T-helper 17 cell (primary cell): ENCODE measurements at regions not wholly inside any gene's neighbourhood (a gene's known extent, or its start where the extent isn't known, plus 50 kb on each side); places are given as distances from the start of the nearest gene placed in this dataset.

Experiments
- ATAC-seq: fragments of 150-1000 bp; cut with Tn5 transposase; 2 replicates; pipeline ENCODE4 v1.10.0; 2021; ENCODE audit warnings: mild to moderate bottlenecking, moderate library complexity
- DNase-seq, 3 donors: peaks; one replicate each; pipeline versions ENCODE4 v3.0.0 to v3.0.0-alpha.2; 2020 to 2021
- H3K9me3 ChIP-seq: one replicate; pipeline ENCODE4 v1.7.0; 2013; ENCODE audit warnings: low read length, mild to moderate bottlenecking; ENCODE audit not compliant: control insufficient read depth, poor library complexity, severe bottlenecking
- H3K27ac Mint-ChIP-seq: one replicate; pipeline ENCODE4 v1.8.0; 2022; ENCODE audit warnings: mild to moderate bottlenecking, moderate library complexity, mixed read lengths
- H3K27me3 Mint-ChIP-seq: one replicate; pipeline ENCODE4 v1.8.0; 2022; ENCODE audit warnings: mixed read lengths
- H3K36me3 Mint-ChIP-seq: one replicate; pipeline ENCODE4 v1.8.0; 2022; ENCODE audit warnings: low read depth, mixed read lengths
- H3K4me1 Mint-ChIP-seq: one replicate; pipeline ENCODE4 v1.8.0; 2022; ENCODE audit warnings: mild to moderate bottlenecking, mixed read lengths
- H3K4me3 Mint-ChIP-seq: one replicate; pipeline ENCODE4 v1.8.0; 2022; ENCODE audit warnings: mild to moderate bottlenecking, moderate library complexity, mixed read lengths

GRCh38 chr22:44369916-44370801, 57.4 kb upstream of the SHISAL1 start:
- DNase-seq, result no peak
- peak overlapping the region; percentile 31 for H3K4me3 Mint-ChIP-seq
- H3K27ac Mint-ChIP-seq, result no peak overlapping the region
- ATAC-seq, result no peak
- peaks cover 9% of the 10 kb centered on the region for H3K27me3 Mint-ChIP-seq
- H3K9me3 ChIP-seq, result no peaks in the 10 kb centered on the region
- H3K4me1 Mint-ChIP-seq, result no peaks in the 10 kb centered on the region
- H3K36me3 Mint-ChIP-seq, result no peaks in the 10 kb centered on the region

- Mint-ChIP-seq H3K4me1 (no peaks in the 10 kb centered on the region), H3K36me3 (no peaks in the 10 kb centered on the region), H3K27me3 (peaks cover 9% of the 10 kb centered on the region), H3K27ac (no peak overlapping the region), H3K4me3 (no peak overlapping the region)
- no peaks in the 10 kb centered on the region for H3K9me3 ChIP-seq
- ATAC-seq, result no peak
- DNase-seq, result no peak
These were observed 56.5 kb upstream of the SHISAL1 start for GRCh38 chr22:44369293-44369661.

- Mint-ChIP-seq H3K4me3 (no peak overlapping the region), H3K4me1 (no peaks in the 10 kb centered on the region), H3K36me3 (no peaks in the 10 kb centered on the region), H3K27ac (no peak overlapping the region), H3K27me3 (peaks cover 9% of the 10 kb centered on the region)
- no peaks in the 10 kb centered on the region for H3K9me3 ChIP-seq
- ATAC-seq (no peak), DNase-seq (no peak)
These were observed 56.0 kb upstream of the SHISAL1 start for GRCh38 chr22:44368611-44369292.

DNA sequence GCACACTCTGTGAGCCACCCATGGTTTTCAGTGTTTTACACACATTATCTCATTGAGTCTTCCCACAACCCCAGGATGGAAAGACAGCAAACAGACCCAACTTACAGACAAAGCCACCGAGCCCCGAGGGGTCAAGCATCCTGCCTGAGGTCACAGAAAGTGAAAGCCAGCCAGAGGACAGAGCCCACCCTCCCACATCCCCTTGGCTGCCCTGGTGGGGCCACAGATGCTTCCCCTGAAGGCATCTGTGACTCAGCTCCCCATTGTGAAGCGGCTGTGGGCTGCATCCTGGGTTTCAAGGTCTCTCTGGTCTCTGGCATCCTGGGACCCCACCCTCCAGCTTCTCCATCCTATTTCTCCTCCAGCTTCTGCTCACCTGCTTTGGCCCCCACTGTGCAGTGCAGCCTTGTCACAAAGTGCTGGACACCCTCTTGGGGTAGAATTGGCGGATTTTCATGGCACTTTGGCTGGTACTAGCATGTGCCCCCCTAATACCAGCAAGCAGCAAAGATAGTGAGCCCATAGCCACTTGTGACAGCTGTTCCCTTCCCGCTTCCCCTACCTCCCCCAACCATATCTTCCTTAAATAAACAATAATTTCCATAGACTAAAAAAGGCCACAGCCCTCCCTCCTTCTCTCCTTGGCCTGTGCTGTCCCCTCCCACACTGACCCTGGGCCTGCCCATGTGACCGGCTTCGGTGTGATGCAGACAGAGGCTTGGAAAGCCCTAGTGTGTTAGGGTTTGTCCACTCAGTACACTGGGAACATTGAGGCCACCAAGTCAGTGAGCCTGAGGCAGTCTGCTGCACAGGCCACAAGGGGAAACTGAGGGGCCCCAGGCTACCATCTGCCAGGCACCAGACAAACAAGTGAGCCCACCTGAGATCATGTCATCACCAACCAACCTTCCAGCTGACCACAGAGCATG, 53.9 kb upstream of the SHISAL1 start:
- H3K4me1 Mint-ChIP-seq, result no peaks in the 10 kb centered on the region
- H3K27me3 Mint-ChIP-seq, result peaks cover 9% of the 10 kb centered on the region
- no peaks in the 10 kb centered on the region for H3K36me3 Mint-ChIP-seq
- DNase-seq (peak in 1 of 3 donors; percentile 2), ATAC-seq (no peak)
- H3K9me3 ChIP-seq, result no peaks in the 10 kb centered on the region
- no peak overlapping the region for H3K27ac Mint-ChIP-seq
- no peak overlapping the region for H3K4me3 Mint-ChIP-seq

GRCh38 chr22:44365832-44366231, 53.1 kb upstream of the SHISAL1 start:
- no peak overlapping the region for H3K4me3 Mint-ChIP-seq
- H3K27ac Mint-ChIP-seq, result no peak overlapping the region
- ATAC-seq (no peak), DNase-seq (no peak)
- no peaks in the 10 kb centered on the region for H3K36me3 Mint-ChIP-seq
- H3K27me3 Mint-ChIP-seq, result peaks cover 9% of the 10 kb centered on the region
- H3K4me1 Mint-ChIP-seq, result no peaks in the 10 kb centered on the region
- H3K9me3 ChIP-seq, result no peaks in the 10 kb centered on the region

GRCh38 chr22:44365191-44365590, 52.4 kb upstream of the SHISAL1 start:
- ATAC-seq, result no peak
- Mint-ChIP-seq H3K4me1 (no peaks in the 10 kb centered on the region), H3K27me3 (peaks cover 9% of the 10 kb centered on the region), H3K4me3 (no peak overlapping the region), H3K27ac (no peak overlapping the region), H3K36me3 (no peaks in the 10 kb centered on the region)
- no peaks in the 10 kb centered on the region for H3K9me3 ChIP-seq
- no peak for DNase-seq

- ATAC-seq (no peak), DNase-seq (no peak)
- Mint-ChIP-seq H3K27ac (no peak overlapping the region), H3K27me3 (peaks cover 12% of the 10 kb centered on the region), H3K36me3 (no peaks in the 10 kb centered on the region), H3K4me1 (no peaks in the 10 kb centered on the region), H3K4me3 (no peak overlapping the region)
- no peaks in the 10 kb centered on the region for H3K9me3 ChIP-seq
These were observed 52.0 kb upstream of the SHISAL1 start for GRCh38 chr22:44364751-44365130.

DNA sequence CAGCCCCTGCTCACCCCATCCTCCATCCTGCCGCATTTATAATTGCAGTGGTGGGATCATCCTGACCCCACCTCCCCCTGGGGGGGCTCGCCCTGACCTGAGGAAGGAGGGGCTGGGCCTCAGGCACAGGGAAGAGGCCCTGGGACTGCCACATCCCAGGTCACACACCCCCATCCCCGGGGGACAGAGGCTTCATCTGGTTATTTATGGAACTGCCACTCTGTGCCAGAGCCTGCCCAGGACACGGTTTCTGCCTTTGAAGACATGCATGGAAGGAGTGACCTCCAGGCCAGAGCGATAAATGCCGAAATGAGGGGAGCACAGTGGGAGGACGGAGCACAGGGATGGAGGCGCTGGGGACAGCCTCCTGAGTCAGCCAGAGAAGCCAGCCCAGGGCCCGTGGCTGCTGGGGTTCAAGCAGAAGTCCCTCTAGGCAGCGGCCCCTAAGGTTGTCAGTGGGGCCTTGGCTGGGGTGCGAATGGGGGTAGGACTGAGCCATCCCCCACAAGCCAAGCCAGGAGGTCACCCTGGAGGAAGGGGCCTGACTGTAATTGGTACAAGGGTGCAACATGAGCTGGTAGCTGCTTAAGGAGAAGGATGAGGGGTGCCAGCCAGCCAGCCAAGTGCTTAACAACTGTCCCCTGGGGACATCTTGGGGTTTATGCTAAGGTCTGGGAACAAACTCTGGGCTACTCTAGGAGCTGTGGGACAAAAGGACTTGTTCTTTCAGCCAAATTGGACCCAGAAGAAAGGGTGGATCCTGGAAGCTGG, 51.4 kb upstream of the SHISAL1 start:
- ATAC-seq (no peak), DNase-seq (no peak)
- Mint-ChIP-seq H3K36me3 (no peaks in the 10 kb centered on the region), H3K4me3 (no peak overlapping the region), H3K27ac (no peak overlapping the region), H3K4me1 (no peaks in the 10 kb centered on the region), H3K27me3 (peaks cover 15% of the 10 kb centered on the region)
- no peaks in the 10 kb centered on the region for H3K9me3 ChIP-seq

- Mint-ChIP-seq H3K27ac (no peak overlapping the region), H3K4me1 (no peaks in the 10 kb centered on the region), H3K27me3 (peaks cover 23% of the 10 kb centered on the region), H3K36me3 (no peaks in the 10 kb centered on the region), H3K4me3 (no peak overlapping the region)
- ATAC-seq (no peak), DNase-seq (no peak)
- no peaks in the 10 kb centered on the region for H3K9me3 ChIP-seq
These were observed 50.5 kb upstream of the SHISAL1 start for GRCh38 chr22:44363013-44363979.

- no peak overlapping the region for H3K4me3 Mint-ChIP-seq
- H3K27ac Mint-ChIP-seq, result no peak overlapping the region
- no peaks in the 10 kb centered on the region for H3K9me3 ChIP-seq
- DNase-seq (no peak), ATAC-seq (no peak)
- H3K27me3 Mint-ChIP-seq, result peaks cover 32% of the 10 kb centered on the region
- no peaks in the 10 kb centered on the region for H3K4me1 Mint-ChIP-seq
- H3K36me3 Mint-ChIP-seq, result no peaks in the 10 kb centered on the region
These were observed 49.7 kb upstream of the SHISAL1 start for GRCh38 chr22:44362249-44363012.
